ENCODE measurements at regions not wholly inside any gene's neighbourhood (a gene's known extent, or its start where the extent isn't known, plus 50 kb on each side); places are given as distances from the start of the nearest gene placed in this dataset.

- TF ChIP-seq CBFB (CRISPR knock-in tag; IDR thresholded peaks at IDR 0.05), result no peak
- no peak for TF ChIP-seq ATF2 (CRISPR knock-in tag; IDR thresholded peaks at IDR 0.05)
- TF ChIP-seq, protein P1, sequence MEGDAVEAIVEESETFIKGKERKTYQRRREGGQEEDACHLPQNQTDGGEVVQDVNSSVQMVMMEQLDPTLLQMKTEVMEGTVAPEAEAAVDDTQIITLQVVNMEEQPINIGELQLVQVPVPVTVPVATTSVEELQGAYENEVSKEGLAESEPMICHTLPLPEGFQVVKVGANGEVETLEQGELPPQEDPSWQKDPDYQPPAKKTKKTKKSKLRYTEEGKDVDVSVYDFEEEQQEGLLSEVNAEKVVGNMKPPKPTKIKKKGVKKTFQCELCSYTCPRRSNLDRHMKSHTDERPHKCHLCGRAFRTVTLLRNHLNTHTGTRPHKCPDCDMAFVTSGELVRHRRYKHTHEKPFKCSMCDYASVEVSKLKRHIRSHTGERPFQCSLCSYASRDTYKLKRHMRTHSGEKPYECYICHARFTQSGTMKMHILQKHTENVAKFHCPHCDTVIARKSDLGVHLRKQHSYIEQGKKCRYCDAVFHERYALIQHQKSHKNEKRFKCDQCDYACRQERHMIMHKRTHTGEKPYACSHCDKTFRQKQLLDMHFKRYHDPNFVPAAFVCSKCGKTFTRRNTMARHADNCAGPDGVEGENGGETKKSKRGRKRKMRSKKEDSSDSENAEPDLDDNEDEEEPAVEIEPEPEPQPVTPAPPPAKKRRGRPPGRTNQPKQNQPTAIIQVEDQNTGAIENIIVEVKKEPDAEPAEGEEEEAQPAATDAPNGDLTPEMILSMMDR (IDR thresholded peaks at IDR 0.05 in 2 of 3, conservative IDR thresholded peaks at IDR 0.05 in 1 of 3; ENCODE audit: insufficient read depth in 2 of 3, low read depth in 1 of 3, low read length in 3 of 3), result no peak
- TF ChIP-seq ZNF785 (CRISPR knock-in tag; IDR thresholded peaks at IDR 0.05), result no peak
- no peak for TF ChIP-seq ZNF766 (CRISPR knock-in tag; conservative IDR thresholded peaks at IDR 0.05)
- TF ChIP-seq PRMT5 (CRISPR knock-in tag; IDR thresholded peaks at IDR 0.05), result no peak
Observed at GRCh38 chr11:104830080-104830479, 68.2 kb downstream of the CASP12 start.

Measured in K562 (cell line).